HepG2 (cell line): ENCODE measurements at regions not wholly inside any gene's neighbourhood (a gene's known extent, or its start where the extent isn't known, plus 50 kb on each side); places are given as distances from the start of the nearest gene placed in this dataset.

Experiments
- CEBPB ChIP-seq: IDR thresholded peaks from 2 replicates; pipeline ENCODE4 v1.6.1; 2011; ENCODE audit warnings: low read depth, low read length, improper control_type of control experiment, borderline replicate concordance
- JUNB ChIP-seq: sonication (generic); formaldehyde crosslinking; IDR thresholded peaks from 2 replicates; pipeline ENCODE4 v1.8.0; 2022; ENCODE audit warnings: missing genetic modification reagents, mild to moderate bottlenecking, borderline replicate concordance
- MAX ChIP-seq: IDR thresholded peaks from 2 replicates; pipeline ENCODE4 v1.6.1; 2012; ENCODE audit warnings: inconsistent platforms
- SP5 ChIP-seq: IDR thresholded peaks from 2 replicates; pipeline ENCODE4 v1.6.1; 2016; ENCODE audit warnings: low read depth, borderline replicate concordance

- no peak for TF ChIP-seq CEBPB
- no peak for TF ChIP-seq SP5 (CRISPR knock-in tag)
- no peak for TF ChIP-seq JUNB (CRISPR knock-in tag)
- no peak for TF ChIP-seq MAX
Observed at GRCh38 chr16:8239443-8239842, 350.9 kb downstream of the TMEM114 start.
